BLaER1 treated with 17β-estradiol and CSF1 and Interleukin-3, amounts not matched to agents 10 nM and 100 nM (cell line): ENCODE measurements at regions not wholly inside any gene's neighbourhood (a gene's known extent, or its start where the extent isn't known, plus 50 kb on each side); places are given as distances from the start of the nearest gene placed in this dataset.

Experiments used
- H3K27ac ChIP-seq, 11 experiments: shearing (Covaris generic); formaldehyde crosslinking; 2 replicates each; pipeline ENCODE4 v1.8.1; 2022
- H3K27me3 ChIP-seq, 11 experiments: shearing (Covaris generic); formaldehyde crosslinking; 2 replicates each; pipeline ENCODE4 v1.8.1; 2022
- H3K36me3 ChIP-seq, 11 experiments: shearing (Covaris generic); formaldehyde crosslinking; 2 replicates each; pipeline ENCODE4 v1.8.1; 2022
- H3K4me1 ChIP-seq, 10 experiments: shearing (Covaris generic); formaldehyde crosslinking; 2 replicates each; pipeline ENCODE4 v1.8.1; 2022
- H3K4me2 ChIP-seq, 11 experiments: shearing (Covaris generic); formaldehyde crosslinking; 2 replicates each; pipeline ENCODE4 v1.8.1; 2022
- H3K4me3 ChIP-seq, 10 experiments: shearing (Covaris generic); formaldehyde crosslinking; 2 replicates each; pipeline ENCODE4 v1.8.1; 2022
- H3K9ac ChIP-seq, 11 experiments: shearing (Covaris generic); formaldehyde crosslinking; 2 replicates each; pipeline ENCODE4 v1.8.1; 2022
- H3K9me3 ChIP-seq, 11 experiments: shearing (Covaris generic); formaldehyde crosslinking; replicated peaks in 1 of 11; 2 replicates each; pipeline ENCODE4 v1.8.1; 2022
- H4K20me1 ChIP-seq, 11 experiments: shearing (Covaris generic); formaldehyde crosslinking; 2 replicates each; pipeline ENCODE4 v1.8.1; 2022
- Cebpa-rat ChIP-seq, 11 experiments: shearing (Covaris generic); IDR thresholded peaks; 2 replicates each; pipeline ENCODE4 v1.8.1; 2022

- Histone ChIP-seq H3K27me3 (no peaks in the 10 kb centered on the region), H3K36me3 (no peaks in the 10 kb centered on the region), H3K4me2 (no peak overlapping the region), H3K4me1 (peaks cover 0 to 8% (median 0%) of the 10 kb centered on the region in 10 experiments; a peak in 2 of 20 replicates), H3K4me3 (no peak overlapping the region), H3K9ac (no peak overlapping the region), H3K9me3 (no peaks in the 10 kb centered on the region), H3K27ac (no peak overlapping the region), H4K20me1 (no peaks in the 10 kb centered on the region)
- TF ChIP-seq Cebpa-rat (IDR thresholded peaks at IDR 0.05) = no peak
These were observed 256.5 kb upstream of the KRR1 start for GRCh38 chr12:75767957-75768356.

- Histone ChIP-seq H3K4me2 (no peak overlapping the region), H3K9ac (no peak overlapping the region), H3K4me3 (no peak overlapping the region), H3K9me3 (no peaks in the 10 kb centered on the region), H3K27me3 (no peaks in the 10 kb centered on the region), H3K36me3 (no peaks in the 10 kb centered on the region), H3K4me1 (peaks cover 0 to 8% (median 0%) of the 10 kb centered on the region in 10 experiments; a peak in 2 of 20 replicates), H4K20me1 (no peaks in the 10 kb centered on the region), H3K27ac (no peak overlapping the region)
- no peak for TF ChIP-seq Cebpa-rat (IDR thresholded peaks at IDR 0.05)
These were observed 255.1 kb upstream of the KRR1 start for GRCh38 chr12:75766263-75767160.

GRCh38 chr12:75765170-75766059 lies 254.0 kb upstream of the KRR1 start:
- Histone ChIP-seq H3K27ac (no peak overlapping the region), H3K4me1 (peaks cover 0 to 8% (median 0%) of the 10 kb centered on the region in 10 experiments; a peak in 2 of 20 replicates), H3K9ac (no peak overlapping the region)

GRCh38 chr12:75764091-75764841 lies 252.9 kb upstream of the KRR1 start:
- Histone ChIP-seq H3K4me1 (peaks cover 0 to 17% (median 0%) of the 10 kb centered on the region in 10 experiments; a peak in 5 of 20 replicates), H4K20me1 (no peaks in the 10 kb centered on the region), H3K9ac (no peak overlapping the region), H3K36me3 (no peaks in the 10 kb centered on the region), H3K9me3 (no peaks in the 10 kb centered on the region), H3K4me3 (no peak overlapping the region), H3K27ac (no peak overlapping the region), H3K27me3 (no peaks in the 10 kb centered on the region), H3K4me2 (no peak overlapping the region)
- no peak for TF ChIP-seq Cebpa-rat (IDR thresholded peaks at IDR 0.05)

More at GRCh38 chr12:75765170-75766059, 254.0 kb upstream of the KRR1 start:
- H3K27me3 ChIP-seq = no peaks in the 10 kb centered on the region
- no peaks in the 10 kb centered on the region for H4K20me1 ChIP-seq
- TF ChIP-seq Cebpa-rat (IDR thresholded peaks at IDR 0.05) = no peak
- H3K4me2 ChIP-seq = no peak overlapping the region
- H3K9me3 ChIP-seq = no peaks in the 10 kb centered on the region
- H3K4me3 ChIP-seq = no peak overlapping the region
- H3K36me3 ChIP-seq = no peaks in the 10 kb centered on the region

GRCh38 chr12:75760573-75761294 lies 249.3 kb upstream of the KRR1 start:
- Histone ChIP-seq H4K20me1 (no peaks in the 10 kb centered on the region), H3K9me3 (no peaks in the 10 kb centered on the region), H3K36me3 (no peaks in the 10 kb centered on the region), H3K27ac (no peak overlapping the region), H3K4me1 (peaks cover 0 to 17% (median 0%) of the 10 kb centered on the region in 10 experiments; a peak in 4 of 20 replicates), H3K9ac (no peak overlapping the region), H3K4me2 (no peak overlapping the region), H3K27me3 (no peaks in the 10 kb centered on the region), H3K4me3 (no peak overlapping the region)
- no peak for TF ChIP-seq Cebpa-rat (IDR thresholded peaks at IDR 0.05)

- no peak overlapping the region for H3K27ac ChIP-seq
- H3K4me2 ChIP-seq = peak overlapping the region in 2 of 11 experiments; percentile 49 to 65; a peak in 4 of 22 replicates
- no peak overlapping the region for H3K4me3 ChIP-seq
- no peaks in the 10 kb centered on the region for H3K27me3 ChIP-seq
- H4K20me1 ChIP-seq = no peaks in the 10 kb centered on the region
- H3K36me3 ChIP-seq = no peaks in the 10 kb centered on the region
- no peaks in the 10 kb centered on the region for H3K9me3 ChIP-seq
- H3K9ac ChIP-seq = no peak overlapping the region
- peaks cover 0 to 17% (median under 1%) of the 10 kb centered on the region in 10 experiments; a peak in 6 of 20 replicates for H3K4me1 ChIP-seq
- TF ChIP-seq Cebpa-rat (IDR thresholded peaks at IDR 0.05) = no peak
These were observed 248.6 kb upstream of the KRR1 start for GRCh38 chr12:75759842-75760572.

- Histone ChIP-seq H3K4me1 (peaks cover 0 to 16% (median 5%) of the 10 kb centered on the region in 10 experiments; a peak in 11 of 20 replicates), H3K27me3 (no peaks in the 10 kb centered on the region), H3K27ac (no peak overlapping the region), H3K4me2 (0 out of 22 replicates have a peak overlapping the region, but pooled peaks of 1 of the 11 experiments have one; percentile 49), H3K9ac (no peak overlapping the region), H3K4me3 (no peak overlapping the region), H3K36me3 (no peaks in the 10 kb centered on the region), H3K9me3 (no peaks in the 10 kb centered on the region), H4K20me1 (no peaks in the 10 kb centered on the region)
- TF ChIP-seq Cebpa-rat (IDR thresholded peaks at IDR 0.05) = no peak
These were observed 247.8 kb upstream of the KRR1 start for GRCh38 chr12:75759196-75759595.

- H3K9ac ChIP-seq = no peak overlapping the region
- no peaks in the 10 kb centered on the region for H3K36me3 ChIP-seq
- no peak overlapping the region for H3K4me3 ChIP-seq
- peaks cover 0 to 9% (median 5%) of the 10 kb centered on the region in 10 experiments; a peak in 11 of 20 replicates for H3K4me1 ChIP-seq
- H3K27me3 ChIP-seq = no peaks in the 10 kb centered on the region
- H3K27ac ChIP-seq = no peak overlapping the region
- TF ChIP-seq Cebpa-rat (IDR thresholded peaks at IDR 0.05) = no peak
- H3K4me2 ChIP-seq = no peak overlapping the region
- H3K9me3 ChIP-seq = no peaks in the 10 kb centered on the region
- no peaks in the 10 kb centered on the region for H4K20me1 ChIP-seq
These were observed 245.4 kb upstream of the KRR1 start for GRCh38 chr12:75756771-75757170.
